ENCODE measurements at regions not wholly inside any gene's neighbourhood (a gene's known extent, or its start where the extent isn't known, plus 50 kb on each side); places are given as distances from the start of the nearest gene placed in this dataset.

- DNase-seq (ENCODE audit: insufficient read length, low spot score) (no peak), FAIRE-seq (no peak)
- no peak for TF ChIP-seq POLR2A (IDR thresholded peaks at IDR 0.05; ENCODE audit: low read depth, low read length)
These were observed 160.6 kb upstream of the EGLN3 start for GRCh38 chr14:34111505-34111904.

DNA sequence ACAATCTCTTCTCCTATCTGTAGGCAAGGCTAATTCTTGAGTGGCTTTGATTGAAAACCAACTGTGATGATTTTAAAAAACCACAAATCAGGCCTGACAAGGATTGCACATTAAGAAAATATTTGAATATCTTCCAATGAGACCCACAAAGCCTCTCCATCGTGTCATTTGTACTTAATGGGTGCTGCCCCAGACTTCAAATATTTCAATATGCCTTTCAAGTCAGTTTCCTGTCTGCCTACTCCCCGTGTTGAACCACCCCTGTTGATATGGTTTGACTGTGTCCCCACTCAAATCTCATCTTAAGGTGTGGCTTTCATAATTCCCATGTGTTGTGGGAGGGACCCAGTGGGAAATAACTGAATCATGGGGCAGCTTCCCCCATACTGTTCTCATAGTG, 159.7 kb upstream of the EGLN3 start:
- no peak for TF ChIP-seq POLR2A (IDR thresholded peaks at IDR 0.05; ENCODE audit: low read depth, low read length)

DNA sequence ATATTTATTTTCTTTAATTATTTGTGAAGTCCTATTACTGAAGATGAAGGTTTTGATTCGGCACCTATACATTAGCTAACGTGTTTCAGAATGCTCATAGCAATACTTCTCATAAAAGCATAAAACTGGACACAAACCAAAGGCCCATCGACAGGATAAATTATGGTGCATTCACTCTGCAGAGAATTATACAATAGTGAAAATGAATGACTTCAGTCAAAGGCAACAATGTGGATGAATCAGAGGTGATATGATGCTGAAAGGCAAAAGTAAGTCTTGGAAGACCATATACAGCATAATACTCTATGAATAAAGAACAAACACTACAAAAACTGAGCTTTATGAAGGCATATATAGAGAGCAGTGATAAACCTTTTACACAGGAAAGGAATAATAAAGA, 156.6 kb upstream of the EGLN3 start:
- no peak for TF ChIP-seq POLR2A (IDR thresholded peaks at IDR 0.05; ENCODE audit: low read depth, low read length)
- FAIRE-seq (no peak), DNase-seq (ENCODE audit: insufficient read length, low spot score) (no peak)

More for the DNA sequence above, 159.7 kb upstream of the EGLN3 start:
- no peak for FAIRE-seq
- DNase-seq (ENCODE audit: insufficient read length, low spot score): no peak

GRCh38 chr14:34106310-34106709, 155.4 kb upstream of the EGLN3 start:
- no peak for FAIRE-seq
- TF ChIP-seq POLR2A (IDR thresholded peaks at IDR 0.05; ENCODE audit: low read depth, low read length): no peak
- DNase-seq (ENCODE audit: insufficient read length, low spot score): no peak

DNA sequence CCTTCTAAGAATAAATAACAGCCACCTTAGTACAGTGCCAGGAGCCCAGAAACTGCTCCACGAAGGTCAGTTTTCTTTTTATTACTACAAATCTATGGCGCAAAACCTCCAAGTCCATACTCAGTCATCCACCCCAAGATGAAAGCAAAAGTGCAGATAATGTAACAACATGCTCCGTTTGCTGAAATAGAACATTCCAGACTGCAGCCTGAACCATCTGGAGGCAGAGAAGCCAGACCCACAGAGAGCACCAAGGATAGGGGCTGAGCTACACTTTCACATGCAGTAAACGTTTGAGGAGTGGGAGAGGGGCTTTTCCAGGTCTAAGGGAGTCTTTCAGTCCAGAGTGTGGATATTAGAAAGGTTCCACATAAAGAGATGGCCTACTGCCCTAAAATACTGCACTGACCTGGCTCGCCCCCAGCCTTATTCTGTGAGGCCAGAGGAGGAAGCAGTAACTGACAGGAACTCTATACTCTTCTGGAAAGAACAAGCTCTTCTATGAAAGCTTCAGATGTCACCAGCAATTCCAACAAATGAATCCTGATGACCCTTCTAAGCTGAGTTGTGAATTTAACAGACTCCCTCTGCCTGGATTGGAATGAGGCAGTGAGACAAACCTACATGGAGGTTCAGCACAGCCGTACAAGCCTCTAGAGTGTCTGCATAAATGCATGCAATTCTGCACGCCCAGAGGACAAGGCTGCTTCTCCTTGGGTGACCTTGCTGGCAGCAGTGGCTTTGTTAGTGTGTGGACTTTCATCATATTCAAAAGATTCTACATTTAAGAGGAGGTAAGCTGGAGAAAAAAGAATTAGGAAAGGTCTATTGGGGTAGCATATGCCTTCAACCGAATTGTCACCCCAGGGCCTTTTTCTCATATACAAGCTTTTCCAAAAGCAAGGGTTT, 153.9 kb upstream of the EGLN3 start:
- FAIRE-seq (no peak), DNase-seq (ENCODE audit: insufficient read length, low spot score) (no peak)

GRCh38 chr14:34103176-34103575, 152.3 kb upstream of the EGLN3 start:
- DNase-seq (ENCODE audit: insufficient read length, low spot score): no peak
- FAIRE-seq: no peak
- TF ChIP-seq POLR2A (IDR thresholded peaks at IDR 0.05; ENCODE audit: low read depth, low read length): no peak

More for the DNA sequence above, 153.9 kb upstream of the EGLN3 start:
- no peak for TF ChIP-seq POLR2A (IDR thresholded peaks at IDR 0.05; ENCODE audit: low read depth, low read length)

DNA sequence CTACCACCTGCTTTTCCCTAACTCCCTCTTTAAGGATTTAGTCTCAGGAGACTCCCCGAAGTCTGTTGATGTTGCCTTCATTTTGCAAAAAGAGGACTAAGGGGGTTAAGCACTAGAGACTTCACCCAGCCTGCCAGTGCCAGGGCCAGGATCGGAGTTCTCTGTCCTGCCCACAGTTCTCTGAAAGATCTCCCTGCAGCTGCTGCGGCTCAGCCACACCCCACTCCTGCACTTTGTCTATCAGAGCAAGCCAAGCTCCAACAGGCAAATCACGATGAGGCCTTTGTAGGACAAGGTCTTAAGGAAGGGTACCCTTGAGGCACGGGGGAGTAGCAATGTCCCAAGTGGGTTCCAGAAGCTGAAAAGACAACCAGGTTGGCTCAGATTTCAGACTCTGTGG, 148.8 kb upstream of the EGLN3 start:
- no peak for TF ChIP-seq POLR2A (IDR thresholded peaks at IDR 0.05; ENCODE audit: low read depth, low read length)
- DNase-seq (ENCODE audit: insufficient read length, low spot score) (no peak), FAIRE-seq (no peak)

- DNase-seq (ENCODE audit: insufficient read length, low spot score): no peak
- TF ChIP-seq POLR2A (IDR thresholded peaks at IDR 0.05; ENCODE audit: low read depth, low read length): no peak
- no peak for FAIRE-seq
These were observed 148.1 kb upstream of the EGLN3 start for GRCh38 chr14:34098985-34099349.

GRCh38 chr14:34098045-34098984, 147.4 kb upstream of the EGLN3 start:
- TF ChIP-seq POLR2A (IDR thresholded peaks at IDR 0.05; ENCODE audit: low read depth, low read length): no peak
- peak; percentile 36 for FAIRE-seq
- DNase-seq (ENCODE audit: insufficient read length, low spot score): no peak

DNA sequence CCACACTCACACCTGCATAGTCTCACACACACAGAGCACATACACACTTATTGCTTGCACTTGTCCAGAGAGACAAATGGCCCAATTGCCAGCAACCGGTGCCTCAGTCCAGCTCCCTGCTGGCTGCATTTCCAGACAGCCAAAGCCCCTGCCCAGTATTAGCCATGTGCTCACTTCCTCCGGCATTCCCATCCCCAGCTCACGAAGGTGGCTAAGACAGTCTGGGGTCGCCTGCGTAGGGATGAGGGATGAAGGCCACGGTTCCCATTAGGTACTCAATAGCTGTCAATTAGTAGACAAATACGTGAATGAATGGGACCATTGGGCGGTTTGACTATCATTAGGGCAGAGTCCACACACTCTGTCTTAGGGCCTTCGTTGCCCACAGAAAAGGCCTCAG, 146.8 kb upstream of the EGLN3 start:
- FAIRE-seq: no peak

DNA sequence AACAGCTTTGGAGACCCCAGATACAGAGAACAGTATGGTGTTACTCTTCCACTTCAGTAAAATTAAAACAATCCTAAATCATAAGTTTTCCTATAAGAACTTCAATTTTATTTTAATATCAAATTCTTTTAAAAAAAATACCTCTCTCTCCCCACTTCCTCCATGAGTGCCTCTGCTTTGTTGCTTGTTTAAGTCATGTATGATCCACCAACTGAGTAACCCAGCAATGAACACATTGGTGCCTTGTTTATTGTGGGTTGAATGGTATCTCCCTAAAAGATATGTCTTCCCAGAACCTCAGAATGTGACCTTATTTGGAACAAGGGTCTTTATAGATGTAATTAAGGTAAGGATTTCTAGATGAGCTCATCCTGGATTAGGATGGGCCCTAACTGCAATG, 143.5 kb upstream of the EGLN3 start:
- FAIRE-seq: no peak
- DNase-seq (ENCODE audit: insufficient read length, low spot score): no peak
- no peak for TF ChIP-seq POLR2A (IDR thresholded peaks at IDR 0.05; ENCODE audit: low read depth, low read length)

More for the DNA sequence above, 146.8 kb upstream of the EGLN3 start:
- no peak for TF ChIP-seq POLR2A (IDR thresholded peaks at IDR 0.05; ENCODE audit: low read depth, low read length)
- DNase-seq (ENCODE audit: insufficient read length, low spot score): no peak

DNA sequence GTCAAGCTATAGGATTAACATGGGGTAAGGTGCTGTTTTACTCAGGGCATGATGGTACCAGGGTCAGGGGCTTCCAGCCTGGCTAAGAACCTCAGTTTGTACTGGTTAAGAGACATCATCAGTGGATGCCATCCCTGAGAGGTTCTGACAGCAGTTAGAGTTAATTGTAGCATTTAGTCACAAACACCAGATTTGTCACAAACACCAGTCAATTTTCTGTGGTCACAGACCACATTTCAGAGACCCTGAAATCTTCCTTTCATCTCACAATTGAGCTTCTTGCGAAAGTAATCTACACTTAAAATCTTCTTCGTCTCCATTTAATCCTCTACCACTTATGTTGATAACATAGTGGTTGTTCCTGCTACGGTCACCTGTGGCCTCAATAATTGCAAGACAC, 143.0 kb upstream of the EGLN3 start:
- DNase-seq (ENCODE audit: insufficient read length, low spot score): no peak
- no peak for FAIRE-seq
- no peak for TF ChIP-seq POLR2A (IDR thresholded peaks at IDR 0.05; ENCODE audit: low read depth, low read length)

DNA sequence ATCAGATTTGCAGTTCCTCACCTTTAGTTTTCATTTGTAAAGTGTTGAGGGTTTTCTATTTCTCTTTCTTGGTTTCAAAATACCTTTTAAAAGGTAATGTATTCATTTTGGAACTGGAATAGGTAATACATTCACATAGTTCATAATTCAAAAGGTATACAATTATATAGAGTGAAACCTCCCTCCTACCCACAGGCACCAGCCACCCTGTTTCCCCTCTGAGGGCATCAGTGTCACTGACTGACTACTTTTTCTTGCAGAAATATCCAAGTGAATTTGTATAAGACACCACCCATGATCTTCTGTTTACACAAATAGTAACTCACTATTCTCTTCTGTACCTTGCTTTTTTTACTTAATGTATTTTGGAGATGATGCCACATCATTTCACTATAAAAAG, 139.6 kb upstream of the EGLN3 start:
- no peak for TF ChIP-seq POLR2A (IDR thresholded peaks at IDR 0.05; ENCODE audit: low read depth, low read length)
- FAIRE-seq: no peak
- no peak for DNase-seq (ENCODE audit: insufficient read length, low spot score)

- DNase-seq (ENCODE audit: insufficient read length, low spot score) (no peak), FAIRE-seq (no peak)
- no peak for TF ChIP-seq POLR2A (IDR thresholded peaks at IDR 0.05; ENCODE audit: low read depth, low read length)
These were observed 138.0 kb upstream of the EGLN3 start for GRCh38 chr14:34088914-34089313.
